HG03469 (cell line): ENCODE measurements at regions not wholly inside any gene's neighbourhood (a gene's known extent, or its start where the extent isn't known, plus 50 kb on each side); places are given as distances from the start of the nearest gene placed in this dataset.

Experiments
- ATAC-seq: cut with Tn5 transposase; IDR thresholded peaks from one replicate; pipeline ENCODE4 v1.9.1; 2021; ENCODE audit warnings: mild to moderate bottlenecking, moderate library complexity, moderate number of reproducible peaks; ENCODE audit not compliant: unreplicated experiment

DNA sequence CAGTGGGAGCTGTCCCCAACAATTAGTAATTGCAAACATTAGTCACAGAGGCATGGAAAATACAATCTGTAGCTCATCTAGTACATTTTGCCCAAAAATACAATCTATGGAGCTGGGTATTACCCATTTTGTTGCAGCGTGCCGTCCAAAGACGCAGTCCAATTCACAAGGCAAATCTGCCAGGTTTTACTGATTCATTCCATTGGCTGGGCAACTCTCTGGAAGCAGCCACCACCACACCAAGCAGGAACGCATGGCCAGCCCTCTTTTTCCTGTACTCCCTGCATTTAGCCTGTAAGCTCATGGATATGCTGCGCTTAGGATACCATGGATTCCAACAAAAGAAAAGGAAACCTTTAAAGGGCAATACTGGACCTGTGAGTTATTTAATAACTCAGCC lies 60.5 kb upstream of the ARRDC4 start:
- no peak for ATAC-seq

DNA sequence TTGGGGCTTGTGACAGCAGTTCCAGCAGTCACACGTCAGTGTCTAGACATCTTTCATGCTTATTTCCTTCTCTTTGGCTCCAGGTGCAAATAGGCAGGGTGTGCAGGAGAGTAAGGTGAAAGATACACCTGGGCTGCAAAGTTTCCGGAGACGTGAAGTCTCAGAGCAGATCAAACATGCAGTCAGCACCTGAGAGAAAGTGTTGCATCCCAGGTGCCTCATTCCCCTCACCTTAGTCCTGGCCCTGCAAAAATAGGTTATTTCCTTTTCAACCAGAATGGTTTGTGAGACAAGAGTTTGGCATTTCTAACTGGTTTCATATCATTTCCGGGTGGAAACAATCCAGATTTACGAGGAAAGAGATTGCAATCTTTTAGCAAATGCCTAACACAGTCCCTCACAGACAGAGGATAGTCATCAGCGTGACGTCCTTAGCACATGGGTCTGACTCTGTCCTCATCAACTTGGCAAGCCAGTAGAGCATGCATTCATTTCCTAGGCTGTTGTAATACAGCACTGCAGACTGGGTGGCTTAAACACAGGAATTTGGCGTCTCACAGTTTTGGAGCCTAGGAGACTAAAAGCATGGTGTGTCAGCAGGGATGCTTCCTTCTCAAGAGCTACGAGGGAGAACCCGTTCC lies 58.2 kb upstream of the ARRDC4 start:
- ATAC-seq: no peak

- no peak for ATAC-seq
Measured at GRCh38 chr15:97903560-97903959, 56.9 kb upstream of the ARRDC4 start.

DNA sequence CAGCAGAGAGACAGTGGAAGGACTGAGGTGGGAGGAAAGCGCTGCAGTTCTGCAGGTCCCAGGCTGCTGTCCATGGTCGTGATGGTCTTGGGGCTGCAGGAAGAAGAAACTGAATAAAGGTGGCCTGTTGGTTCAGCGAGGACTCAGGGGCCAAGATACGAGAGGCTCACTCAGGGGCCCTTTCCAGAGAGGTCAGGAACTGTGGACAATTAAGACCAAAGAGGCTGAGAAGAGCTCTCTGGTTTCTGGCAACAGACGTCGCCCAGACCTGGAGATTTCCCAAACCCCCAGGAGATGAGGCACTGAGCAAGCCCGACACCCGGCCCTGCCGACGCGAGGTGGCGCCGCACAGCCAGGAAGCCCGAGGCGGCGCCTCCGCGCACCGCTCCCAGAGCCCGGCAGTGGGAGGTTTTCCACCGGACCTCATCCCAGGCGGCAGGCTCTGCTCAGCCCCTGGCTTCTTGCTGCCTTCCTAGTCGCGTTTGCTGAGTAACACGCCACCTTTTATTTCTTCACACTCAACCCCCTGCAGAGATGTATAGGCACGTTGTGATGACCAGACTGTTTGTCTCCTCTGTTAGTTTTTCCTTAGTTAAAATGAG lies 56.4 kb upstream of the ARRDC4 start:
- no peak for ATAC-seq

- ATAC-seq: peak; percentile 91
Measured at GRCh38 chr15:97909291-97909891, 51.1 kb upstream of the ARRDC4 start.
